ENCODE measurements at regions not wholly inside any gene's neighbourhood (a gene's known extent, or its start where the extent isn't known, plus 50 kb on each side); places are given as distances from the start of the nearest gene placed in this dataset.

DNA sequence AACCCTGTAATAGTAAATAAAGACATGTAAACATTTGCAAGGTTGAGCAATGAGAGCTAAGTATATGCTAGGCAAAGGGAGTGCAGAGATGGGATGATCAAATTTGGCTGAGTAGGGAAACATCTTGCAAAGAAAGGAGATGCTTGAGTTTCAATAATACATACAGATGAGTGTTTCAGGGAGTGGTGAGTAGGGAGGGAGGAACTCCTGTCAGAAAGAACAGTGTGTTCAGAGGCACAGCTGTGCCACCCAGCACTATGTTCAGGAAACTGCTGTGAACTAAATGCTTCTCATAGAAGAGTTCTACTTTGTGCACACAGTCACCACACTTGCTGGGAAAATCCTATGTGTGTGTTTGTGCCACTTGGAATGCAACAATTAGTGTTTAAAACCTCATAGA lies 1077.1 kb downstream of the UQCRFS1 start:
- TF ChIP-seq POLR2AphosphoS5 (IDR thresholded peaks at IDR 0.05) (no peak), POLR2A (IDR thresholded peaks at IDR 0.05) (no peak)
- TF ChIP-seq, protein P1, sequence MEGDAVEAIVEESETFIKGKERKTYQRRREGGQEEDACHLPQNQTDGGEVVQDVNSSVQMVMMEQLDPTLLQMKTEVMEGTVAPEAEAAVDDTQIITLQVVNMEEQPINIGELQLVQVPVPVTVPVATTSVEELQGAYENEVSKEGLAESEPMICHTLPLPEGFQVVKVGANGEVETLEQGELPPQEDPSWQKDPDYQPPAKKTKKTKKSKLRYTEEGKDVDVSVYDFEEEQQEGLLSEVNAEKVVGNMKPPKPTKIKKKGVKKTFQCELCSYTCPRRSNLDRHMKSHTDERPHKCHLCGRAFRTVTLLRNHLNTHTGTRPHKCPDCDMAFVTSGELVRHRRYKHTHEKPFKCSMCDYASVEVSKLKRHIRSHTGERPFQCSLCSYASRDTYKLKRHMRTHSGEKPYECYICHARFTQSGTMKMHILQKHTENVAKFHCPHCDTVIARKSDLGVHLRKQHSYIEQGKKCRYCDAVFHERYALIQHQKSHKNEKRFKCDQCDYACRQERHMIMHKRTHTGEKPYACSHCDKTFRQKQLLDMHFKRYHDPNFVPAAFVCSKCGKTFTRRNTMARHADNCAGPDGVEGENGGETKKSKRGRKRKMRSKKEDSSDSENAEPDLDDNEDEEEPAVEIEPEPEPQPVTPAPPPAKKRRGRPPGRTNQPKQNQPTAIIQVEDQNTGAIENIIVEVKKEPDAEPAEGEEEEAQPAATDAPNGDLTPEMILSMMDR (IDR thresholded peaks at IDR 0.05 in 8 of 11, conservative IDR thresholded peaks at IDR 0.05 in 3 of 11): no peak

Data from spleen (tissue), 7 donors.